ENCODE measurements at regions not wholly inside any gene's neighbourhood (a gene's known extent, or its start where the extent isn't known, plus 50 kb on each side); places are given as distances from the start of the nearest gene placed in this dataset.

DNA sequence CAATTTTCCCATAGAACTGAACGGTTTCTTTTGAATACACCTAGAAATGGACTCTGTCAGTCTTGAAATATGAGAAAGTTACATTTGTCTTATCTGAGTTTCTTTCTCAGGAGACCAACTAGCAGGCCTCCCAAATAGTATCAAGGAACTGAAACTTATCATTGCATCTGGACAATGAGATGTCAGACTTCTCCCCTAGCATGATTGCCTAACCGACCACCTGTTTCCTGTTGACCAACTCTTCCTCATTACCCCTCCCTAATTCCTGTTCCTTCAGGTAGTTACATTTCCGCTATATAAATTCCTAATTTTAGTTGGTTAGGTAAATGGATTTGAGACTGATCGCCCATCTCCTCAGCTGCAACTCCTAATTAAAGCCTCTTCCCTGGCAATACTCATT, 1587.3 kb downstream of the NCAM2 start:
- TF ChIP-seq FOXA1 (IDR thresholded peaks at IDR 0.05) = no peak
- no peak for TF ChIP-seq LEF1 (IDR thresholded peaks at IDR 0.05; ENCODE audit: borderline replicate concordance)
- no peak for TF ChIP-seq BHLHE40 (IDR thresholded peaks at IDR 0.05; ENCODE audit: borderline replicate concordance)
- no peak for TF ChIP-seq SP1 (IDR thresholded peaks at IDR 0.05)
- TF ChIP-seq ZNF384 (IDR thresholded peaks at IDR 0.05) = no peak
- no peak for TF ChIP-seq FOXM1 (IDR thresholded peaks at IDR 0.05; ENCODE audit: borderline replicate concordance)
- no peak for TF ChIP-seq HDGF (IDR thresholded peaks at IDR 0.05; ENCODE audit: borderline replicate concordance)
- no peak for TF ChIP-seq NFRKB (IDR thresholded peaks at IDR 0.05)
- no peak for TF ChIP-seq ARNT (IDR thresholded peaks at IDR 0.05)
- TF ChIP-seq FOXK2 (IDR thresholded peaks at IDR 0.05) = no peak
